AG04450 (cell line): ENCODE measurements at regions not wholly inside any gene's neighbourhood (a gene's known extent, or its start where the extent isn't known, plus 50 kb on each side); places are given as distances from the start of the nearest gene placed in this dataset.

Experiments used
- CTCF ChIA-PET: fragments of 300-600, 350-600 bp; formaldehyde crosslinking; extraction: SDS; loops from one replicate; lab custom pipeline; 2022; ENCODE audit warnings: antibody characterized with exemption, inconsistent platforms; lab: Charles Lee
- POLR2A ChIA-PET: fragments of 350-600 bp; formaldehyde crosslinking; extraction: SDS; loops from one replicate; lab custom pipeline; 2021; ENCODE audit warnings: antibody characterized with exemption, inconsistent platforms; lab: Yijun Ruan, JAX
- DNase-seq: peaks from one replicate; pipeline ENCODE4 v3.0.0-alpha.2; 2011; ENCODE audit warnings: low read depth, low spot score
- H3K27ac ChIP-seq: one replicate; pipeline ENCODE4 v1.5.1; 2012; ENCODE audit warnings: low read depth, low read length, control low read depth
- H3K27me3 ChIP-seq: one replicate; pipeline ENCODE4 v1.6.0; 2012; ENCODE audit warnings: low read length; ENCODE audit not compliant: control insufficient read depth, insufficient read depth
- H3K4me3 ChIP-seq: 2 replicates; pipeline ENCODE4 v1.5.1; 2011; ENCODE audit warnings: mild to moderate bottlenecking, low read depth, low read length, control low read depth
- H3K9me3 ChIP-seq: 2 replicates; pipeline ENCODE4 v1.5.1; 2012; ENCODE audit warnings: low read length; ENCODE audit not compliant: control insufficient read depth, insufficient read depth
- TF ChIP-seq, protein P1 (sequence below): IDR thresholded peaks from 2 replicates; pipeline ENCODE4 v1.5.1; 2011; ENCODE audit warnings: low read depth, low read length, control low read depth, inconsistent platforms

DNA sequence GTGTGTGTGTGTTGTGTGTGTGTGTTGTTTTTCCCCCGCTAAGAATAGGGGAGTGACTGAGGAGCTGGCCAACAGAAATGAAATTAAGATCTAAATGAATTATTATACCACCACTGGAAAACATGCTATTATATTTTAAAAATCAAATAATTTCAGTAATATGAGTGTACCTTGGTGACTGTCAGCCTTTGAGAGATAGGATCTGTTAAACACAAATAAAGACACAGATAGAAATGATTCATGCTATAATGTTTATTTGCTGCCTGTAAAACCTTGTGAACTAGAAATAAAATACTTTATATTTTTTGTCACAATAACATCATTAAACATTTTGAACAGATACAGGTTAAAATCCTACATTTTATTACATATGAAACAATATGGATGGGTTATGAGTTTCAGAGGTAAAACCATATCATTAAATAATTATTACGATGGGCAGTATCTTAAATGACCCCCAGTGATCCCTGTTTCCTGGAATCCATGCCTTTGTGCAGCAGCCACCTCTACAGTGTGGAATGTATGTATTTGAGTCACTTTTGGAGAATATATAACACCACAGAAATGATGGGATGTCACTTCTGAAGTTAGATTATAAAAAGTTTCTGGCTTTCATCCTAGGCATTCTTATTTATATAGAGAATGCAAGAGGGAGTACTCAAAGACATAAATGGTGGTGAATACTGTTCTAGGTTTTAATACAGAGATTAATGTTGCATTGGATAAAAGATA lies 617.2 kb downstream of the CDH18 start:
- Histone ChIP-seq H3K27ac (no peak overlapping the region), H3K4me3 (no peak overlapping the region), H3K27me3 (no peaks in the 10 kb centered on the region), H3K9me3 (no peaks in the 10 kb centered on the region)
- CTCF ChIA-PET: no interaction called here
- no peak for DNase-seq
- TF ChIP-seq, protein P1, sequence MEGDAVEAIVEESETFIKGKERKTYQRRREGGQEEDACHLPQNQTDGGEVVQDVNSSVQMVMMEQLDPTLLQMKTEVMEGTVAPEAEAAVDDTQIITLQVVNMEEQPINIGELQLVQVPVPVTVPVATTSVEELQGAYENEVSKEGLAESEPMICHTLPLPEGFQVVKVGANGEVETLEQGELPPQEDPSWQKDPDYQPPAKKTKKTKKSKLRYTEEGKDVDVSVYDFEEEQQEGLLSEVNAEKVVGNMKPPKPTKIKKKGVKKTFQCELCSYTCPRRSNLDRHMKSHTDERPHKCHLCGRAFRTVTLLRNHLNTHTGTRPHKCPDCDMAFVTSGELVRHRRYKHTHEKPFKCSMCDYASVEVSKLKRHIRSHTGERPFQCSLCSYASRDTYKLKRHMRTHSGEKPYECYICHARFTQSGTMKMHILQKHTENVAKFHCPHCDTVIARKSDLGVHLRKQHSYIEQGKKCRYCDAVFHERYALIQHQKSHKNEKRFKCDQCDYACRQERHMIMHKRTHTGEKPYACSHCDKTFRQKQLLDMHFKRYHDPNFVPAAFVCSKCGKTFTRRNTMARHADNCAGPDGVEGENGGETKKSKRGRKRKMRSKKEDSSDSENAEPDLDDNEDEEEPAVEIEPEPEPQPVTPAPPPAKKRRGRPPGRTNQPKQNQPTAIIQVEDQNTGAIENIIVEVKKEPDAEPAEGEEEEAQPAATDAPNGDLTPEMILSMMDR: no peak
- POLR2A ChIA-PET: no interaction called here

DNA sequence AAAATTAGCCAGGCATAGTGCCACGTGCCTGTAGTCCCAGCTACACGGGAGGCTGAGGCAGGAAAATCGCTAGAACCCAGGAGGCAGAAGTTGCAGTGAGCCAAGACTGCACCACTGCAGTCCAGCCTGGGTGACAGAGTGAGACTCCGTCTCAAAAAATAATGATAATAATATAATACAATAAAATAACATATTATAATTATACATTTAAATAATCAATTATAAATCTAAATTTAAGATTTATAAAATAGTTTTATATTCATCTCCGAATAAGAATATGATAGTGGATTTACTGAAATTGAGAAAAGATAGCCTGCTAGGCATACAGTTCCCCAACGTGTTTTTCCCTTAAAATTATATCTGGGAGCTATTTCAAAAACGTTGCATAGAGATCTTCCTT lies 599.6 kb downstream of the CDH18 start:
- H3K4me3 ChIP-seq: no peak overlapping the region
- DNase-seq: no peak
- TF ChIP-seq, protein P1: no peak
- H3K27me3 ChIP-seq: no peaks in the 10 kb centered on the region
- CTCF ChIA-PET: no interaction called here
- H3K9me3 ChIP-seq: peaks cover 11% of the 10 kb centered on the region; the same call in 1 of the 2 replicates
- no peak overlapping the region for H3K27ac ChIP-seq
- POLR2A ChIA-PET: no interaction called here

DNA sequence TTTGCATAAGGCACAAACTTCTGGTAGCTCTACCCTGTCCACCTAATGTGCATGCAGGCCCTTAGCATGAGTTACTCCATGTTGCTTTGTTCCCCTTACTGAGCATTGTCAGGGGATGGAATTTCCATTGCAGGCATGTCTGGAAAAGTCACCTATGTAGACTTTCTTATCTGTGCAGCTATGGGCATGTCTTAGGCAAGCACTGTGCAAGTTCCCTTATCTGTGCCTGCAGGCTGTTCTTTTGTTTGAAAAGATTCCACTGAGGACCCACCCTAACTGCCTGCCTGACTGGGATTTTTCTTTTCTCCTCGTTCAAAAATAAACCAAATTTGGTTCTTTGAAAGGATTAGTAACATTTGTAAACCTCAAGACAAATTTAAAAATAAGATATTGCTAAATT lies 587.0 kb downstream of the CDH18 start:
- Histone ChIP-seq H3K27ac (no peak overlapping the region), H3K9me3 (peaks cover 9% of the 10 kb centered on the region), H3K4me3 (no peak overlapping the region), H3K27me3 (no peaks in the 10 kb centered on the region)
- POLR2A ChIA-PET: no interaction called here
- DNase-seq: no peak
- CTCF ChIA-PET: no interaction called here
- TF ChIP-seq, protein P1: no peak

DNA sequence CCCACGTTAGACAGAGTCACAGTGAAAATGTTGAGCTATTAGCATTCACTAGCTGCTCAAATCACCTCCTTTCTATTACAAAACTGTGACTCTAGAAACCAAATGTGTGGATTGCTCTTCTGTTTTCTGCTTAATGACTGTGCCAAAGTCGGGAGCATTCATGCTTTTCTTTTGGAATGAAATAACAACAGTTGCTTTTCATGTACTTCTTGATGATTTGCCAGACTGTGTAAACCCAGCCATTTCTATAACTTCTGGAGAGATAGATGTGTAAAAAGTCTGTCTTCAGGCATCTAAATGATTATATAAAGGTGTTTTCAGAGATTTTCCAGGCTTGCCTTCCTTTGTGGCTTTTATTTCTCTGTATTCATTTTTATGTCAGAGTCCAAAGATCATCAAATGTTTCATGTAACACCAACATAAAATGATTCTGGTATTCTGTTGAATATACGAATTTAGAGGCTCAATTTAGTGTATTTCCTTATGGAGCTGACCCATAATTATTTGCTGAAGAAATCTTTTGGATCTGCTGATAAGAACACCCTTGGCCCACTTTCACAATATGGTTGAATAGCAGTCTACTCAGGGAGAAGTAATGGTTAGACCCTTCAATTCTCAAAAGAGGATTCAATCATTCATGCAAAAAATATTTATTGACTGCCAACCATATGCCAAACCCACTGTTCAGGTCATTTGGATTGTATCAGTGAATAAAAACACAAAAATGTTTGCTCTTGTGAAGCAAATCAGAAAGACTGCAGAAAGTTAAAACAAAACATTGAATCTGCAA lies 581.2 kb downstream of the CDH18 start:
- ChIA-PET POLR2A (no interaction called here), CTCF (no interaction called here)
- Histone ChIP-seq H3K9me3 (peaks cover 4% of the 10 kb centered on the region), H3K4me3 (no peak overlapping the region), H3K27ac (no peak overlapping the region), H3K27me3 (no peaks in the 10 kb centered on the region)
- TF ChIP-seq, protein P1: no peak
- no peak for DNase-seq

DNA sequence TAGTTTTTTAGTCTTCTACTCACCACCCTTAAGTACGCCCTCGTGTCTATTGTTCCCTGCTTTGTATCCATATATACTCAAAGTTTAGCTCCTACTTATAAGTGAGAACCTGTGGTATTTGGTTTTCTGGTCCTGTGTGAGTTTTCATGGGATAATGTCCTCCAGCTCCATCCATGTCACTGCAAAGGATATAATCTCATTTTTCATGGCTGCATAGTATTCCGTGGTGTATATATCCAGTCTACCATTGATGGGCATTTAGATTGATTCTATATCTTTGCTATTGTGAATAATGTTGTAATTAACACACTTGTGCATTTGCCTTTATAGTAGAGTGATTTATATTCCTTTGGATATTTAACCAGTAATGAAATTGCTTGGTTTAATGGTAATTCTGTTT lies 579.9 kb downstream of the CDH18 start:
- ChIA-PET POLR2A (no interaction called here), CTCF (no interaction called here)
- no peak for DNase-seq

More for the DNA sequence above, 579.9 kb downstream of the CDH18 start:
- no peaks in the 10 kb centered on the region for H3K27me3 ChIP-seq
- no peak overlapping the region for H3K27ac ChIP-seq
- TF ChIP-seq, protein P1: no peak
- H3K4me3 ChIP-seq: no peak overlapping the region
- H3K9me3 ChIP-seq: peaks cover 2% of the 10 kb centered on the region
